ENCODE measurements at regions not wholly inside any gene's neighbourhood (a gene's known extent, or its start where the extent isn't known, plus 50 kb on each side); places are given as distances from the start of the nearest gene placed in this dataset.

- TF ChIP-seq GLMP (CRISPR knock-in tag; IDR thresholded peaks at IDR 0.05; ENCODE audit: borderline replicate concordance) = no peak
- no peak for TF ChIP-seq EEA1 (CRISPR knock-in tag; IDR thresholded peaks at IDR 0.05; ENCODE audit: borderline replicate concordance)
- peak; percentile 97 for TF ChIP-seq NFE2L2 (IDR thresholded peaks at IDR 0.05; ENCODE audit: low read length)
- no peak for TF ChIP-seq ZNF7 (CRISPR knock-in tag; IDR thresholded peaks at IDR 0.05)
- no peak for TF ChIP-seq ATRX (CRISPR knock-in tag; IDR thresholded peaks at IDR 0.05; ENCODE audit: borderline replicate concordance)
- peak; percentile 47 to 69; a peak in 3 of 4 replicates for TF ChIP-seq MAFK (conservative IDR thresholded peaks at IDR 0.05 in 1 of 2, IDR thresholded peaks at IDR 0.05 in 1 of 2; ENCODE audit: low read length in 2 of 2)
- TF ChIP-seq RELA (CRISPR knock-in tag; IDR thresholded peaks at IDR 0.05) = no peak
- no peak for TF ChIP-seq ZBTB33 (CRISPR knock-in tag; IDR thresholded peaks at IDR 0.05)
- TF ChIP-seq ZNF10 (CRISPR knock-in tag; IDR thresholded peaks at IDR 0.05; ENCODE audit: borderline replicate concordance, low read depth) = no peak
- no peak for TF ChIP-seq ZNF329 (CRISPR knock-in tag; IDR thresholded peaks at IDR 0.05; ENCODE audit: low read depth)
- no peak for TF ChIP-seq AGO2 (optimal IDR thresholded peaks at IDR 0.05; ENCODE audit: low read depth, low read length)
- peak; percentile 64; the same call in 1 of the 2 replicates for TF ChIP-seq SOX5 (CRISPR knock-in tag; IDR thresholded peaks at IDR 0.05; ENCODE audit: borderline replicate concordance)
- no peak for TF ChIP-seq PAF1 (CRISPR knock-in tag; IDR thresholded peaks at IDR 0.05)
- TF ChIP-seq ARID2 (CRISPR knock-in tag; IDR thresholded peaks at IDR 0.05; ENCODE audit: borderline replicate concordance) = no peak
- no peak for TF ChIP-seq ZNF224 (CRISPR knock-in tag; IDR thresholded peaks at IDR 0.05)
- TF ChIP-seq ZNF34 (CRISPR knock-in tag; IDR thresholded peaks at IDR 0.05; ENCODE audit: borderline replicate concordance) = no peak
- TF ChIP-seq ZSCAN31 (CRISPR knock-in tag; IDR thresholded peaks at IDR 0.05; ENCODE audit: low read depth) = peak; percentile 69
- no peak for TF ChIP-seq PHF21A (CRISPR knock-in tag; IDR thresholded peaks at IDR 0.05)
- TF ChIP-seq ZBTB44 (CRISPR knock-in tag; IDR thresholded peaks at IDR 0.05) = no peak
- no peak for TF ChIP-seq NR2F1 (CRISPR knock-in tag; IDR thresholded peaks at IDR 0.05)
- TF ChIP-seq ZBTB2 (CRISPR knock-in tag; IDR thresholded peaks at IDR 0.05; ENCODE audit: low read depth) = no peak
Observed at GRCh38 chr6:27059621-27060425, 187.7 kb upstream of the PRSS16 start (continued).

Data from HepG2 (cell line).